Superior temporal gyrus (tissue), 1 donor: ENCODE measurements at regions not wholly inside any gene's neighbourhood (a gene's known extent, or its start where the extent isn't known, plus 50 kb on each side); places are given as distances from the start of the nearest gene placed in this dataset.

Experiments
- DNase-seq: peaks from one replicate; pipeline ENCODE4 v3.0.0-alpha.2; 2016; ENCODE audit errors: extremely low spot score

GRCh38 chr5:171648279-171649074, 137.1 kb upstream of the SMIM23 start:
- no peak for DNase-seq

DNA sequence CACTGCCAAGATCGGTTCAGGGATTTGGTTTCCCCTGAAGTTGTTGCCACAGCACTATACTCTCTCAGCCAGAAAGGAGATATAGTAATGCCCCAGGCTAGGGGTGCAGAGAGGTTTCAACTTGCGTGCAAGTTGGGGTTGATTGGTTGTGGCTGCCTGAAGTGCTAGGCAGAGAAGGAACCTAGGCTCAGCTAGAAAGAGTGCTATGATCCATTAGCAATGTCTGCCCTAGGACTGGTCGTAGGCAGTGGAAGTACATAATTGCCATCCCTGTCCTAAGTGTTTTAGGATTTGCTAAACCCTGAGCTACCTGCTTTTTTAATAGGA, 136.6 kb upstream of the SMIM23 start:
- no peak for DNase-seq

- no peak for DNase-seq
These were observed 135.0 kb upstream of the SMIM23 start for GRCh38 chr5:171650597-171650996.

GRCh38 chr5:171651102-171651501, 134.5 kb upstream of the SMIM23 start:
- DNase-seq: no peak

GRCh38 chr5:171654881-171655280, 130.7 kb upstream of the SMIM23 start:
- DNase-seq: no peak

- DNase-seq: no peak
These were observed 128.1 kb upstream of the SMIM23 start for GRCh38 chr5:171657473-171657872.

GRCh38 chr5:171659896-171660295, 125.7 kb upstream of the SMIM23 start:
- no peak for DNase-seq

GRCh38 chr5:171660434-171660833, 125.2 kb upstream of the SMIM23 start:
- no peak for DNase-seq

- DNase-seq: no peak
These were observed 124.5 kb upstream of the SMIM23 start for GRCh38 chr5:171661143-171661542.

DNA sequence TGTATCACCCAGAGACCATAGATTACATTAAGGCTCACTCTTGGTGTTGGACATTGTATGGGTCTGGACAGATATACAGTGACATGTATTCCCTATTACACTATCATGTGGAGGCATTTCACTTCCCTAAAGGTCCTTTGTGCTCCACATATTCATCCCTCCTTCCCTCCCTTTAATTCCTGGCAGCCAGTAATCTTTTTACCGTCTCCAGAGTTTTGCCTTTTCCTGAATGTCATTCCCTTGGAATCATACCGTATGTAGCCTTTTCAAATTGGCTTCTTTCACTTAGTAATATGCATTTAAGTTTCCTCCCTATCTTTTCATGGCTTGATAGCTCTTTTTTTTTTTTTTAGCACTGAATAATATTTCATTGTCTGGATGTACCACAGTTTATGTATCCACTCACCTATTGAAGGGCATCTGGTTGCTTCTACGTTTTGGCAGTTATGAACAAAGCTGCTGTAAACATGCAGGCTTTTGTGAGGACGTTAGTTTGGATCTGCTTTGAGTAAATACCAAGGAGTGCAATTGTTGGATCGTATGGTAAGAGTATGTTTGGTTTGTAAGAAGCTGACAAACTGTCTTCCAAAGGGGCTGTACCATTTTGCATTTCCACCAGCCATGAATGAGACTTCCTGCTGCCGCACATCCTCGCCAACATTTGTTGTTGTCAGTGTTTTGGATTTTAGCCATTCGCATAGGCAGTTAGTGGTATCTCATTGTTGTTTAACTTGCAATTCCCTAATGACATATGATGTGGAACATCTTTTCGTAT, 122.1 kb upstream of the SMIM23 start:
- no peak for DNase-seq

GRCh38 chr5:171664489-171664888, 121.1 kb upstream of the SMIM23 start:
- no peak for DNase-seq

- DNase-seq: no peak
These were observed 118.8 kb upstream of the SMIM23 start for GRCh38 chr5:171666815-171667214.

DNA sequence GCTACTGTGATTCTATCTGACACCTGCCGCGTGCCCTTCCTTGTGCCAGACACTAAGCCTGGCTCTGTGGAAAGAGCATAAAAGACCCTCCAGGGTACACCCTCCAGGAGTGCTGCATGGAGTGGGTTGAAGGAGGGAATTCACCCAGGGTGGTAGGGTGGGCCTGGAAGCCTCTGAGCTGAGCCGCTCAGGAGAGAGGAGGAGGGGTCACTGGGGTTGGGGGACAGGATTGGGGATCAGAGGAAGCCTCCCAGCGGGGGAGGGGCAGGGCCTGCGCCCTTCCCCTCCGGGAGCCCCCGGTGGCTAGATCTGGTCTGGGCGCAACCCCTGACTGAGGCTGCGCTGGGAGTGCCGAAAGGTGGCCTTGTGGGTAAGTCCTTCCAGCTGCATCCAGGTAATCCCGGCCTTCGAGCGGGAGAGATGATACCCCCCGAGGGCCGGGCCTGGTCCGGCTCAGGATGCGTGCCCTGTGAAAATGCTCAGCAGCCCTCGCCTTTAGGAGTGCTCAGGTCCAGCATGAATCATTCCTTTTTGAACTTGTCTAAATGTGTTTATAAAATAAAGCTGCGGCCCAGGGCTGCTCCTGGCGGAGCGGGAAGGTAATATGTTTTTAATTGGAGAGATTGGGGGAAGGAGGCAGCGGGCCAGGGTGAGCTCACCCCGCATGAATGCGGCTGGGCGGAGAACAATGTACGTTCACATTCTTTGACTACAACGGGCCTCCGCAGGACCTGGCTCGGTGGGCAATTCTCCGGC, 118.1 kb upstream of the SMIM23 start:
- DNase-seq: no peak

DNA sequence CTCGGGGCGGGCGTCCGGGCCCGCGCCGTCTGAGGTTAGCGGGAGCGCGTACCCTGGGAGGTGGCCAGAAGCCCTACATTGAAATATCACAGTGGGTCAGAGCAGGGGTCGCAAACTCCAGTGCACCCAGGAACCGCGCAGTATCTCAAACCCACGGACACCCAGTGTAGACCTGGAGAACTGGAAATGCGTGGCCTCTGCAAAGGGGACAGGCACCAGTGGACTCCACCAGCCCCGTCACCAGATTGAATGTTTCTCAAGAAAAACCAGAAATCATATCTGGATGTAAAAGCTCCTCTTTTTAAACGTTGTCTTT, 117.6 kb upstream of the SMIM23 start:
- no peak for DNase-seq

GRCh38 chr5:171669571-171669970, 116.0 kb upstream of the SMIM23 start:
- peak; percentile 28 for DNase-seq

DNA sequence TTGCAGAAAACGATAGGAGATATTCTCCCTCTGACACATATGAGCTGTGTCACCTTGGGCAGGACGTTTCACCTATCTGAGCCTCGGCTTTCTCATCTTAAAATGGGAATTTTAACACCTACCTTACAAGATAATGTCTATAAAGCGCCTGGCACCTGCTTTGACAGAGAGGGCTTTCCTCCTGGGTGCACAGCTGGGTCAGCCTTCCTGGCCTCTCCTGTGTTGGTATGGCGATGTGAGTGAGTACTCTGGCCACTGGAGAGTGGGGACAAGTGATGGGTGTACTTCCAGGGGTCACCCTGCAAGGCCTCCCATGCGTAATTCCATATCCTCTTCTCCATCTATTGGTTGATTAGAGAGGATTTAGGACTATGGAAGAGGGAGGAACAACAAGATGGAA, 113.1 kb upstream of the SMIM23 start:
- no peak for DNase-seq

- no peak for DNase-seq
These were observed 112.3 kb upstream of the SMIM23 start for GRCh38 chr5:171673328-171673727.

DNA sequence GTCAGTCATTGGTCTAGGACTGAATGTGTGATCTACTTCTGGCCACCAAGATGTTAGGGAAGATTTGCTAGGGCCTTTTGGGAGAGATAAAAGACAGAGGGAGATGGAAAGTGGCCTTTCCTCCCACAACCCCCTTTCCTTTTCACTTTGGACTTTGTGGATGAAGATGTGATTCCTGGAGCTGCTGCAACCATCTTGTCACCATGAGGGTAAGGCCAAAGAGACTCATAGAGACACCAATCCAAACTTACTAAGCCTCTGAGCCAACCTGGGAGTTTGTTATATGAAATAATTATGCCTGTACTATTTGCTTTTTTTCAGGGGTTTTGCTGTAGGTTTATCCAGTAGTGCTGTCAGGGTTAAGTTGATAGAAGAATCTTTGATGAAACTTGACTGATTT, 111.8 kb upstream of the SMIM23 start:
- DNase-seq: no peak

DNA sequence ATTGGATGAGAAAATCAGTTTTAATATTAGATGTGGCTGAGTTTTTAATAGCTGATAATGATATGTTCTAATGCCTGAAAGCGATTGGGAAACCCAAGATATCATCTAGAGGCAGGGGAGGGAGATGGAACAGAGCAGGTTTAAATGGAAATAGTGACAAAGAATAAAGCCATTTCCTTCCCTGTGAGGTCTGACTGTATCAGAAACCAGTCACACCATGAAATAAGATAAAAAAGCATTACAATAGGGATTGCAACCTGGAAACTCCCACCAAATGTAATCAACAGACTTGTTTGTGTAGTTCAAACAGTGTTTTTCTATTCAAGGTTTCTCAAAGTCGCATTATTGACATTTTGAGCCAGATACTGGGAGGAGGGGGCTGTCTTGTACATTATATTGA, 110.1 kb upstream of the SMIM23 start:
- no peak for DNase-seq

GRCh38 chr5:171676286-171676944, 109.2 kb upstream of the SMIM23 start:
- DNase-seq: no peak

GRCh38 chr5:171678646-171679045, 107.0 kb upstream of the SMIM23 start:
- DNase-seq: no peak

DNA sequence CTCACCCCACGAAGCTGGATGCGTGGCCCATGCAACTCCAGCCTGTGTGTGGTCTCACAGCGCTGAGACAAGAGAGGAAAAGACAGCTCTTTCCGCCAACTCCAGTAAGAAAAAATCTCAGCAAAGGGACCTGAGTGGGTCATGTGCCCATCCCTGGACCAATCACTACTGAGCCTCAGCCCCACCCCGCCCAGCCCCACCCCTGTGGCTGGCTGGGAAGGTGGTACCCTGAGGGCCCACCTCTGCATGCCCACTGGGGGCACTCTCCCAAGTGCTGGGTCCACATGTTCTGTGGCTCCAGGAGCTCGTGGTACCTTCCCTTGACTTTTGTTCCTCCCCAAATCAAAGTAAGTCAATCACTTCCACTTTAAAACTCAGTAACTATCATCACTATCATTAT, 105.1 kb upstream of the SMIM23 start:
- no peak for DNase-seq
